ENCODE measurements at regions not wholly inside any gene's neighbourhood (a gene's known extent, or its start where the extent isn't known, plus 50 kb on each side); places are given as distances from the start of the nearest gene placed in this dataset.

GRCh38 chr11:28505232-28505631, 397.0 kb downstream of the METTL15 start:
- no peak for DNase-seq
- H3K4me3 Mint-ChIP-seq (ENCODE audit: low read depth, unreplicated experiment): no peak overlapping the region
- no peaks in the 10 kb centered on the region for H3K36me3 Mint-ChIP-seq (ENCODE audit: insufficient read depth, unreplicated experiment)
- CTCF ChIA-PET: no interaction called here
- H3K9me3 Mint-ChIP-seq (ENCODE audit: low read depth, unreplicated experiment): no peaks in the 10 kb centered on the region
- intact Hi-C loops (cut with micrococcal nuclease; ENCODE audit: unreplicated experiment): no loop called here
- no peak overlapping the region for H3K27ac Mint-ChIP-seq (ENCODE audit: unreplicated experiment)
- TF ChIP-seq CTCF (IDR thresholded peaks at IDR 0.05; ENCODE audit: unreplicated experiment): no peak
- no peaks in the 10 kb centered on the region for H3K27me3 Mint-ChIP-seq (ENCODE audit: unreplicated experiment)
- BruUV-seq (replicated peaks): no TSS peak
- no peaks in the 10 kb centered on the region for H3K4me1 Mint-ChIP-seq (ENCODE audit: low read depth, unreplicated experiment)

GRCh38 chr11:28504555-28505110, 396.4 kb downstream of the METTL15 start:
- no peak overlapping the region for H3K27ac Mint-ChIP-seq (ENCODE audit: unreplicated experiment)
- intact Hi-C loops (cut with micrococcal nuclease; ENCODE audit: unreplicated experiment): no loop called here
- H3K4me3 Mint-ChIP-seq (ENCODE audit: low read depth, unreplicated experiment): no peak overlapping the region
- DNase-seq: no peak
- CTCF ChIA-PET: interaction anchor here (0.7 kb wide), 1 partner anchor 448 kb away, joined by 5 read pairs; no protein-coding TSS in a partner anchor
- no peaks in the 10 kb centered on the region for H3K27me3 Mint-ChIP-seq (ENCODE audit: unreplicated experiment)
- no TSS peak for BruUV-seq (replicated peaks)
- TF ChIP-seq CTCF (IDR thresholded peaks at IDR 0.05; ENCODE audit: unreplicated experiment): no peak
- no peaks in the 10 kb centered on the region for H3K4me1 Mint-ChIP-seq (ENCODE audit: low read depth, unreplicated experiment)
- no peaks in the 10 kb centered on the region for H3K36me3 Mint-ChIP-seq (ENCODE audit: insufficient read depth, unreplicated experiment)
- no peaks in the 10 kb centered on the region for H3K9me3 Mint-ChIP-seq (ENCODE audit: low read depth, unreplicated experiment)

GRCh38 chr11:28495333-28495732, 387.1 kb downstream of the METTL15 start:
- Mint-ChIP-seq H3K9me3 (ENCODE audit: low read depth, unreplicated experiment) (no peaks in the 10 kb centered on the region), H3K36me3 (ENCODE audit: insufficient read depth, unreplicated experiment) (no peaks in the 10 kb centered on the region), H3K27ac (ENCODE audit: unreplicated experiment) (no peak overlapping the region), H3K27me3 (ENCODE audit: unreplicated experiment) (no peaks in the 10 kb centered on the region), H3K4me3 (ENCODE audit: low read depth, unreplicated experiment) (no peak overlapping the region), H3K4me1 (ENCODE audit: low read depth, unreplicated experiment) (no peaks in the 10 kb centered on the region)
- intact Hi-C loops (cut with micrococcal nuclease; ENCODE audit: unreplicated experiment): no loop called here
- CTCF ChIA-PET: no interaction called here
- no TSS peak for BruUV-seq (replicated peaks)
- TF ChIP-seq CTCF (IDR thresholded peaks at IDR 0.05; ENCODE audit: unreplicated experiment): no peak
- DNase-seq: no peak

- BruUV-seq (replicated peaks): no TSS peak
- CTCF ChIA-PET: interaction anchor here (0.5 kb wide), 1 partner anchor 20 kb away, joined by 3 read pairs; no protein-coding TSS in a partner anchor
- Mint-ChIP-seq H3K36me3 (ENCODE audit: insufficient read depth, unreplicated experiment) (no peaks in the 10 kb centered on the region), H3K4me3 (ENCODE audit: low read depth, unreplicated experiment) (no peak overlapping the region), H3K4me1 (ENCODE audit: low read depth, unreplicated experiment) (no peaks in the 10 kb centered on the region), H3K27me3 (ENCODE audit: unreplicated experiment) (no peaks in the 10 kb centered on the region), H3K9me3 (ENCODE audit: low read depth, unreplicated experiment) (no peaks in the 10 kb centered on the region), H3K27ac (ENCODE audit: unreplicated experiment) (no peak overlapping the region)
- no peak for DNase-seq
- no peak for TF ChIP-seq CTCF (IDR thresholded peaks at IDR 0.05; ENCODE audit: unreplicated experiment)
- intact Hi-C loops (cut with micrococcal nuclease; ENCODE audit: unreplicated experiment): no loop called here
Observed at GRCh38 chr11:28491431-28491830, 383.2 kb downstream of the METTL15 start.

Measured in Calu3 (cell line).